GM23338 (cell line): ENCODE measurements at regions not wholly inside any gene's neighbourhood (a gene's known extent, or its start where the extent isn't known, plus 50 kb on each side); places are given as distances from the start of the nearest gene placed in this dataset.

Source experiments
- ATAC-seq: fragments of 200-7000 bp; cut with Tn5 transposase; 3 replicates; pipeline ENCODE4 v1.9.1; 2020
- DNase-seq: peaks from one replicate; pipeline ENCODE4 v3.0.0-alpha.2; 2015; ENCODE audit warnings: low spot score
- H2AFZ ChIP-seq: fragments of 200-600 bp; sonication (generic); 2 replicates; pipeline ENCODE4 v1.8.0; 2016; ENCODE audit warnings: antibody characterized with exemption, mild to moderate bottlenecking, moderate library complexity
- H3F3A ChIP-seq: fragments of 200-600 bp; sonication (generic); replicated peaks from 2 replicates; pipeline ENCODE4 v1.8.0; 2017; ENCODE audit warnings: antibody characterized with exemption, mixed run types, low read depth
- H3K27ac ChIP-seq: fragments of 200-600 bp; sonication (generic); 2 replicates; pipeline ENCODE4 v1.6.1; 2016; ENCODE audit warnings: low read depth
- H3K27me3 ChIP-seq: fragments of 200-600 bp; sonication (generic); 2 replicates; pipeline ENCODE4 v1.8.0; 2016; ENCODE audit warnings: mild to moderate bottlenecking, mixed run types, moderate library complexity; ENCODE audit not compliant: insufficient read depth
- H3K36me3 ChIP-seq: fragments of 200-600 bp; sonication (generic); 2 replicates; pipeline ENCODE4 v1.8.0; 2016; ENCODE audit warnings: mild to moderate bottlenecking; ENCODE audit not compliant: insufficient read depth
- H3K4me1 ChIP-seq: fragments of 200-600 bp; sonication (generic); 2 replicates; pipeline ENCODE4 v1.8.0; 2016; ENCODE audit warnings: mild to moderate bottlenecking, moderate library complexity; ENCODE audit not compliant: insufficient read depth
- H3K4me2 ChIP-seq: fragments of 200-600 bp; sonication (generic); 2 replicates; pipeline ENCODE4 v1.7.1; 2017; ENCODE audit warnings: mixed run types
- H3K4me3 ChIP-seq: fragments of 200-600 bp; sonication (generic); 2 replicates; pipeline ENCODE4 v1.6.1; 2016; ENCODE audit warnings: mixed run types
- H3K79me2 ChIP-seq: fragments of 200-600 bp; sonication (generic); replicated peaks from 2 replicates; pipeline ENCODE4 v1.8.0; 2017; ENCODE audit warnings: mild to moderate bottlenecking; ENCODE audit not compliant: insufficient read depth
- H3K9me2 ChIP-seq: fragments of 200-600 bp; sonication (generic); 2 replicates; pipeline ENCODE4 v1.8.0; 2017; ENCODE audit not compliant: insufficient read depth
- H4K20me1 ChIP-seq: fragments of 200-600 bp; sonication (generic); replicated peaks from 2 replicates; pipeline ENCODE4 v1.8.0; 2017; ENCODE audit warnings: mild to moderate bottlenecking; ENCODE audit not compliant: insufficient read depth
- H3K27ac Mint-ChIP-seq: 2 replicates; pipeline ENCODE4 v1.8.0; 2020; ENCODE audit warnings: inconsistent platforms, mild to moderate bottlenecking, moderate library complexity, mixed read lengths
- H3K27me3 Mint-ChIP-seq: 3 replicates; pipeline ENCODE4 v1.8.0; 2022; ENCODE audit warnings: low read depth, mild to moderate bottlenecking, moderate library complexity, mixed read lengths, inconsistent platforms; ENCODE audit not compliant: insufficient read depth, poor library complexity
- H3K36me3 Mint-ChIP-seq: 3 replicates; pipeline ENCODE4 v1.8.0; 2021; ENCODE audit warnings: low read depth, mild to moderate bottlenecking, inconsistent platforms, moderate library complexity, mixed read lengths
- H3K4me1 Mint-ChIP-seq: 3 replicates; pipeline ENCODE4 v1.8.0; 2020; ENCODE audit warnings: mild to moderate bottlenecking, inconsistent platforms, mixed read lengths
- H3K4me3 Mint-ChIP-seq: 3 replicates; pipeline ENCODE4 v1.8.0; 2021; ENCODE audit warnings: moderate library complexity, mild to moderate bottlenecking, inconsistent platforms, mixed read lengths
- H3K9me3 Mint-ChIP-seq: 3 replicates; pipeline ENCODE4 v1.8.0; 2020; ENCODE audit warnings: moderate library complexity, mild to moderate bottlenecking, inconsistent platforms, mixed read lengths
- EZH2 ChIP-seq: fragments of 200-600 bp; sonication (generic); IDR thresholded peaks from one replicate; pipeline ENCODE4 v1.8.0; 2017; ENCODE audit warnings: antibody characterized with exemption, mild to moderate bottlenecking, low read depth; ENCODE audit not compliant: unreplicated experiment
- EZH2phosphoT487 ChIP-seq: fragments of 200-600 bp; sonication (generic); IDR thresholded peaks from one replicate; pipeline ENCODE4 v1.8.1; 2018; ENCODE audit warnings: antibody characterized with exemption; ENCODE audit not compliant: unreplicated experiment
- JUNB ChIP-seq: IDR thresholded peaks from one replicate; pipeline ENCODE4 v1.6.1; 2016; ENCODE audit warnings: antibody characterized with exemption; ENCODE audit not compliant: unreplicated experiment
- NANOG ChIP-seq: IDR thresholded peaks from 2 replicates; pipeline ENCODE4 v1.6.1; 2016; ENCODE audit warnings: antibody characterized with exemption, borderline replicate concordance
- REST ChIP-seq: IDR thresholded peaks from one replicate; pipeline ENCODE4 v1.6.1; 2018; ENCODE audit warnings: antibody characterized with exemption; ENCODE audit not compliant: unreplicated experiment
- STAT1 ChIP-seq: IDR thresholded peaks from one replicate; pipeline ENCODE4 v1.6.1; 2016; ENCODE audit warnings: antibody characterized with exemption; ENCODE audit not compliant: unreplicated experiment
- ZNF331 ChIP-seq: fragments of 250-450 bp; sonication (Bioruptor Pico); IDR thresholded peaks from 2 replicates; pipeline ENCODE4 v1.5.0; 2020; ENCODE audit warnings: low read depth, mild to moderate bottlenecking, moderate library complexity
- ZNF462 ChIP-seq: fragments of 250-450 bp; sonication (Bioruptor Pico); IDR thresholded peaks from 2 replicates; pipeline ENCODE4 v1.5.0; 2020; ENCODE audit warnings: mild to moderate bottlenecking, moderate library complexity
- TF ChIP-seq, protein P1 (sequence below), 2 experiments: fragments of 200-600 bp in 1 of 2; sonication (generic) in 1 of 2; conservative IDR thresholded peaks; 2 replicates each; pipeline versions ENCODE4 v1.5.1 to v1.6.1; 2016 to 2017; ENCODE audit warnings: antibody characterized with exemption in 2 of 2, low read depth in 2 of 2, mild to moderate bottlenecking in 2 of 2, moderate library complexity in 1 of 2
- TF ChIP-seq, protein P2 (sequence below): IDR thresholded peaks from 2 replicates; pipeline ENCODE4 v1.6.1; 2016; ENCODE audit warnings: antibody characterized with exemption

DNA sequence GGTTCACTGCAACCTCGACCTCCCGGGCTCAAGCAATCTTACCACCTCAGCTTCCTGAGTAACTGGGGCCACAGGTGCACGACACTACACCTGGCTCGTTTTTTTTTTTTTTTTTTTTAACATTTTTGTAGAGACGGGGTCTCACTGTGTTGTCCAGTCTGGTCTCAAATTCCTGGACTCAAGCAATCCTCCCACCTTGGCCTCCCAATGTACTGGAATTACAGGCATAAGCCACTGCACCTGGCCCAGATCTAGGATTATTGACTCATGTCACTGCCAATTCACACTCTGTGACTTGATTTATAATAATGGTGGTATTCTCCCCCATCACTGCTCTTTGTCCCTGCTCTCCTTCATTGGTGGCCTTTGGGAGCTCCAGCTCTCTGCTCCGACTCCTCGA is 145.1 kb downstream of the PTPRU start (continued):
- TF ChIP-seq ZNF462 (CRISPR knock-in tag) (no peak), JUNB (no peak), NANOG (no peak)
- TF ChIP-seq, protein P1, sequence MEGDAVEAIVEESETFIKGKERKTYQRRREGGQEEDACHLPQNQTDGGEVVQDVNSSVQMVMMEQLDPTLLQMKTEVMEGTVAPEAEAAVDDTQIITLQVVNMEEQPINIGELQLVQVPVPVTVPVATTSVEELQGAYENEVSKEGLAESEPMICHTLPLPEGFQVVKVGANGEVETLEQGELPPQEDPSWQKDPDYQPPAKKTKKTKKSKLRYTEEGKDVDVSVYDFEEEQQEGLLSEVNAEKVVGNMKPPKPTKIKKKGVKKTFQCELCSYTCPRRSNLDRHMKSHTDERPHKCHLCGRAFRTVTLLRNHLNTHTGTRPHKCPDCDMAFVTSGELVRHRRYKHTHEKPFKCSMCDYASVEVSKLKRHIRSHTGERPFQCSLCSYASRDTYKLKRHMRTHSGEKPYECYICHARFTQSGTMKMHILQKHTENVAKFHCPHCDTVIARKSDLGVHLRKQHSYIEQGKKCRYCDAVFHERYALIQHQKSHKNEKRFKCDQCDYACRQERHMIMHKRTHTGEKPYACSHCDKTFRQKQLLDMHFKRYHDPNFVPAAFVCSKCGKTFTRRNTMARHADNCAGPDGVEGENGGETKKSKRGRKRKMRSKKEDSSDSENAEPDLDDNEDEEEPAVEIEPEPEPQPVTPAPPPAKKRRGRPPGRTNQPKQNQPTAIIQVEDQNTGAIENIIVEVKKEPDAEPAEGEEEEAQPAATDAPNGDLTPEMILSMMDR (conservative IDR thresholded peaks at IDR 0.05; ENCODE audit: low read depth in 2 of 2): no peak
- TF ChIP-seq, protein P2, sequence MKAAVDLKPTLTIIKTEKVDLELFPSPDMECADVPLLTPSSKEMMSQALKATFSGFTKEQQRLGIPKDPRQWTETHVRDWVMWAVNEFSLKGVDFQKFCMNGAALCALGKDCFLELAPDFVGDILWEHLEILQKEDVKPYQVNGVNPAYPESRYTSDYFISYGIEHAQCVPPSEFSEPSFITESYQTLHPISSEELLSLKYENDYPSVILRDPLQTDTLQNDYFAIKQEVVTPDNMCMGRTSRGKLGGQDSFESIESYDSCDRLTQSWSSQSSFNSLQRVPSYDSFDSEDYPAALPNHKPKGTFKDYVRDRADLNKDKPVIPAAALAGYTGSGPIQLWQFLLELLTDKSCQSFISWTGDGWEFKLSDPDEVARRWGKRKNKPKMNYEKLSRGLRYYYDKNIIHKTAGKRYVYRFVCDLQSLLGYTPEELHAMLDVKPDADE: no peak

GRCh38 chr1:29380532-29380931 is 144.2 kb downstream of the PTPRU start:
- H3K27me3 ChIP-seq: no peaks in the 10 kb centered on the region
- no peak for DNase-seq
- H2AFZ ChIP-seq: no peak overlapping the region
- ATAC-seq: no peak
- H3F3A ChIP-seq: no peaks in the 10 kb centered on the region
- H3K36me3 ChIP-seq: peaks cover 10% of the 10 kb centered on the region
- H3K4me3 ChIP-seq: no peak overlapping the region
- Mint-ChIP-seq H3K36me3 (peaks cover 28% of the 10 kb centered on the region), H3K27me3 (peaks cover 10% of the 10 kb centered on the region), H3K4me3 (no peak overlapping the region), H3K9me3 (peaks cover 58% of the 10 kb centered on the region), H3K4me1 (peaks cover 11% of the 10 kb centered on the region), H3K27ac (no peak overlapping the region)
- H3K79me2 ChIP-seq: no peaks in the 10 kb centered on the region
- H4K20me1 ChIP-seq: no peaks in the 10 kb centered on the region
- no peak overlapping the region for H3K27ac ChIP-seq
- no peaks in the 10 kb centered on the region; the same call in 1 of the 2 replicates for H3K4me1 ChIP-seq
- H3K9me2 ChIP-seq: no peaks in the 10 kb centered on the region
- no peak overlapping the region for H3K4me2 ChIP-seq
- TF ChIP-seq JUNB (no peak), EZH2 (no peak), ZNF331 (no peak), STAT1 (no peak), EZH2phosphoT487 (no peak), REST (no peak)
- TF ChIP-seq, protein P1 (conservative IDR thresholded peaks at IDR 0.05; ENCODE audit: low read depth in 2 of 2): no peak
